GM23338 (cell line): ENCODE measurements at regions not wholly inside any gene's neighbourhood (a gene's known extent, or its start where the extent isn't known, plus 50 kb on each side); places are given as distances from the start of the nearest gene placed in this dataset.

ENCODE experiments used
- CREB1 ChIP-seq: fragments of 250-450 bp; sonication (Bioruptor Pico); IDR thresholded peaks from 2 replicates; pipeline ENCODE4 v1.5.0; 2020; ENCODE audit warnings: low read depth, mild to moderate bottlenecking, moderate library complexity
- ETS1 ChIP-seq: IDR thresholded peaks from 2 replicates; pipeline ENCODE4 v1.6.1; 2016; ENCODE audit warnings: antibody characterized with exemption
- EZH2 ChIP-seq: fragments of 200-600 bp; sonication (generic); IDR thresholded peaks from one replicate; pipeline ENCODE4 v1.8.0; 2017; ENCODE audit warnings: antibody characterized with exemption, mild to moderate bottlenecking, low read depth; ENCODE audit not compliant: unreplicated experiment
- EZH2phosphoT487 ChIP-seq: fragments of 200-600 bp; sonication (generic); IDR thresholded peaks from one replicate; pipeline ENCODE4 v1.8.1; 2018; ENCODE audit warnings: antibody characterized with exemption; ENCODE audit not compliant: unreplicated experiment
- JUNB ChIP-seq: IDR thresholded peaks from one replicate; pipeline ENCODE4 v1.6.1; 2016; ENCODE audit warnings: antibody characterized with exemption; ENCODE audit not compliant: unreplicated experiment
- NANOG ChIP-seq: IDR thresholded peaks from 2 replicates; pipeline ENCODE4 v1.6.1; 2016; ENCODE audit warnings: antibody characterized with exemption, borderline replicate concordance
- POLR2AphosphoS5 ChIP-seq: IDR thresholded peaks from 2 replicates; pipeline ENCODE4 v1.6.1; 2016; ENCODE audit warnings: antibody characterized with exemption, low read depth
- REST ChIP-seq: IDR thresholded peaks from one replicate; pipeline ENCODE4 v1.6.1; 2018; ENCODE audit warnings: antibody characterized with exemption; ENCODE audit not compliant: unreplicated experiment
- STAT1 ChIP-seq: IDR thresholded peaks from one replicate; pipeline ENCODE4 v1.6.1; 2016; ENCODE audit warnings: antibody characterized with exemption; ENCODE audit not compliant: unreplicated experiment
- ZNF114 ChIP-seq: fragments of 250-450 bp; sonication (Bioruptor Pico); IDR thresholded peaks from 2 replicates; pipeline ENCODE4 v1.5.0; 2020; ENCODE audit warnings: mild to moderate bottlenecking, moderate library complexity
- ZNF331 ChIP-seq: fragments of 250-450 bp; sonication (Bioruptor Pico); IDR thresholded peaks from 2 replicates; pipeline ENCODE4 v1.5.0; 2020; ENCODE audit warnings: low read depth, mild to moderate bottlenecking, moderate library complexity
- ZNF462 ChIP-seq: fragments of 250-450 bp; sonication (Bioruptor Pico); IDR thresholded peaks from 2 replicates; pipeline ENCODE4 v1.5.0; 2020; ENCODE audit warnings: mild to moderate bottlenecking, moderate library complexity
- TF ChIP-seq, protein P1 (sequence below), 2 experiments: fragments of 200-600 bp in 1 of 2; sonication (generic) in 1 of 2; conservative IDR thresholded peaks; 2 replicates each; pipeline versions ENCODE4 v1.5.1 to v1.6.1; 2016 to 2017; ENCODE audit warnings: antibody characterized with exemption in 2 of 2, low read depth in 2 of 2, mild to moderate bottlenecking in 2 of 2, moderate library complexity in 1 of 2

DNA sequence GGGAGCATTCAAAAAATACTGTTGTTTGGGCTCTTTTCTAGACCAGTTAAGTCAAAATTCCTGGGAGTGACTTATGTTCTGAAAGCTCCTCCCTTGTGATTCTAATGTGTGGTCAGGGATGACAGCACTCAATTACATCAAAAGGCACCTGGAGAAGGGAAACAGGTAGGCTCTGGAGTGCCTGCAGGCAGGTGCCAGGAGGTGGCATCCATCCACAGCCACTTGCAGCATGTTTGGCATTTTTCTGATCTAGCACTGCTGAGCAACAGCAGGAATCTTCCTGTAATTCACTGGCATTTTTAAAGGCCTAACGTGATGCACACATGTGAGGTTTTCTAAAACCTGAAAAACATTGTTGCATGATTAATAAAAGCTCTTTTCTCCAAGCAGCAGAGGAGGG, 94.6 kb downstream of the CCNA1 start:
- TF ChIP-seq, protein P1, sequence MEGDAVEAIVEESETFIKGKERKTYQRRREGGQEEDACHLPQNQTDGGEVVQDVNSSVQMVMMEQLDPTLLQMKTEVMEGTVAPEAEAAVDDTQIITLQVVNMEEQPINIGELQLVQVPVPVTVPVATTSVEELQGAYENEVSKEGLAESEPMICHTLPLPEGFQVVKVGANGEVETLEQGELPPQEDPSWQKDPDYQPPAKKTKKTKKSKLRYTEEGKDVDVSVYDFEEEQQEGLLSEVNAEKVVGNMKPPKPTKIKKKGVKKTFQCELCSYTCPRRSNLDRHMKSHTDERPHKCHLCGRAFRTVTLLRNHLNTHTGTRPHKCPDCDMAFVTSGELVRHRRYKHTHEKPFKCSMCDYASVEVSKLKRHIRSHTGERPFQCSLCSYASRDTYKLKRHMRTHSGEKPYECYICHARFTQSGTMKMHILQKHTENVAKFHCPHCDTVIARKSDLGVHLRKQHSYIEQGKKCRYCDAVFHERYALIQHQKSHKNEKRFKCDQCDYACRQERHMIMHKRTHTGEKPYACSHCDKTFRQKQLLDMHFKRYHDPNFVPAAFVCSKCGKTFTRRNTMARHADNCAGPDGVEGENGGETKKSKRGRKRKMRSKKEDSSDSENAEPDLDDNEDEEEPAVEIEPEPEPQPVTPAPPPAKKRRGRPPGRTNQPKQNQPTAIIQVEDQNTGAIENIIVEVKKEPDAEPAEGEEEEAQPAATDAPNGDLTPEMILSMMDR (conservative IDR thresholded peaks at IDR 0.05; ENCODE audit: low read depth in 2 of 2) = peak in 1 of 2 experiments; percentile 29; a peak in 2 of 4 replicates
- TF ChIP-seq EZH2 = no peak
- TF ChIP-seq POLR2AphosphoS5 = no peak
- no peak for TF ChIP-seq REST
- no peak for TF ChIP-seq STAT1
- TF ChIP-seq ZNF331 (CRISPR knock-in tag) = no peak
- no peak for TF ChIP-seq ETS1
- TF ChIP-seq EZH2phosphoT487 = no peak
- no peak for TF ChIP-seq JUNB
- TF ChIP-seq CREB1 = no peak
- TF ChIP-seq NANOG = no peak
- TF ChIP-seq ZNF114 (CRISPR knock-in tag) = no peak
- TF ChIP-seq ZNF462 (CRISPR knock-in tag) = no peak
